Lower leg skin (tissue), 3 donors: ENCODE measurements at regions not wholly inside any gene's neighbourhood (a gene's known extent, or its start where the extent isn't known, plus 50 kb on each side); places are given as distances from the start of the nearest gene placed in this dataset.

Source experiments
- POLR2A ChIP-seq, 2 donors: fragments of 450-650 bp; IDR thresholded peaks; one replicate each; pipeline ENCODE4 v1.6.1; 2016 to 2017; ENCODE audit warnings: antibody characterized with exemption in 2 of 2, mild to moderate bottlenecking in 1 of 2, moderate library complexity in 1 of 2
- TF ChIP-seq, protein P1 (sequence below), 3 donors: fragments of 450-650 bp; IDR thresholded peaks; one replicate each; pipeline ENCODE4 v1.5.1; 2016; ENCODE audit warnings: antibody characterized with exemption in 3 of 3, mild to moderate bottlenecking in 3 of 3, moderate library complexity in 2 of 3

DNA sequence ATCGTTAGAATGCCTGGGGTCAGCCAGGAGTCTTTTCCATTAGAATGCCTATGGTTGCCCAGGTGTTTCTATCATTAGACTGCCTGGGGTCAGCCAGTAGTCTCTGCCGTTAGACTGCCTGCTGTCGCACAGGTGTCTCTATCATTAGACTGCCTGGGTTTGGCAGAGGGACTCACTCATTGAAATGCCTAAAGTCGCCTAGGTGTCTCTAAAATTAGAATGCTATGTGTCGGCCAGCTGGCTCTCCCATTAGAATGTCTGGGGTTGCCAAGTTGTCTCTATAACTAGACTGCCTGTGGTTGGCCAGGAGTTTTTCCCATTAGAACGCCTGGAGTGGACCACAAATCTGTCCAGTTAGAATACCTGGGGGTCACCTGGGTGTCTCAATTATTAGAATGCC lies 2266.5 kb downstream of the TP53TG3F start:
- TF ChIP-seq, protein P1, sequence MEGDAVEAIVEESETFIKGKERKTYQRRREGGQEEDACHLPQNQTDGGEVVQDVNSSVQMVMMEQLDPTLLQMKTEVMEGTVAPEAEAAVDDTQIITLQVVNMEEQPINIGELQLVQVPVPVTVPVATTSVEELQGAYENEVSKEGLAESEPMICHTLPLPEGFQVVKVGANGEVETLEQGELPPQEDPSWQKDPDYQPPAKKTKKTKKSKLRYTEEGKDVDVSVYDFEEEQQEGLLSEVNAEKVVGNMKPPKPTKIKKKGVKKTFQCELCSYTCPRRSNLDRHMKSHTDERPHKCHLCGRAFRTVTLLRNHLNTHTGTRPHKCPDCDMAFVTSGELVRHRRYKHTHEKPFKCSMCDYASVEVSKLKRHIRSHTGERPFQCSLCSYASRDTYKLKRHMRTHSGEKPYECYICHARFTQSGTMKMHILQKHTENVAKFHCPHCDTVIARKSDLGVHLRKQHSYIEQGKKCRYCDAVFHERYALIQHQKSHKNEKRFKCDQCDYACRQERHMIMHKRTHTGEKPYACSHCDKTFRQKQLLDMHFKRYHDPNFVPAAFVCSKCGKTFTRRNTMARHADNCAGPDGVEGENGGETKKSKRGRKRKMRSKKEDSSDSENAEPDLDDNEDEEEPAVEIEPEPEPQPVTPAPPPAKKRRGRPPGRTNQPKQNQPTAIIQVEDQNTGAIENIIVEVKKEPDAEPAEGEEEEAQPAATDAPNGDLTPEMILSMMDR (IDR thresholded peaks at IDR 0.05): no peak
- no peak for TF ChIP-seq POLR2A (IDR thresholded peaks at IDR 0.05)
